ENCODE measurements at regions not wholly inside any gene's neighbourhood (a gene's known extent, or its start where the extent isn't known, plus 50 kb on each side); places are given as distances from the start of the nearest gene placed in this dataset.

DNA sequence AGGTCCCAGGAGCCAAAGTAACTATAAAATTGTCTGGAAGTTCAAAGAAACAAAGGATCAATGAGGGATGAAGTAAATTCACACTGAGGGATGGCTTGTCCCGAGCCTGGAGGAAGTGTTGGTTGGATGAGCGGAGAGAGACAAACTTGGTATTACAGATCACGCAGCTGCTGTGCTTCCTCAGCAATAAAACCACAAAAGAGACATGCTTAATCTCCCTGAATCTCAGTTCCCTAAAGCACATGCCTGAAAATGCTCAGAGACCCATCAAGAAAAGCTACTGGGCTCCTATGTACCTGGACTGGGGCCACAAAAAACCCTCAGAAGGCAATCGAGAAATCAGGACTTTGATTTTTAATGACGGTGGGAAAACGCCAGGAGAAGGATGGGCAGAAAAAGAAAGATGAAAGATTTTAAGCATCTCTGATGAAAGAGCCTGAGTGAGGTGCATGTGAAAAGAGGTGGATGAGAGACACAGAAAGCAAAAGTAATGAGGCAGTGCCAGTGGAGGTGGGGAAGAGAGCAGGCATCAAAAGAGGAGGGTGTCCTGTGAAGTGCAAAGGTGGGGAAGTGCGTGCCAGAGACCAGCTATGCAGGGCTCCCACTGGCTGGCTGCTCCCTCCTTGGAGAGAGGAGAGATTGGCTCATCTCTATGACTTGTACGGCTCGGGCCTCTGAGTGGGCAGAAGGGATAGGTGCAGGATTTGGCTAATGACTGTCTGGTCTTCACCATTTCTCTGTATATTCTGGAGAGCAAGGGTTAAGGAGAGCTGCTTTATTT, 143.7 kb downstream of the ABCC12 start:
- Mint-ChIP-seq H3K27me3 (ENCODE audit: low read depth) (no peaks in the 10 kb centered on the region), H3K4me3 (ENCODE audit: unreplicated experiment) (no peak overlapping the region), H3K27ac (ENCODE audit: unreplicated experiment) (no peak overlapping the region), H3K4me1 (ENCODE audit: low read depth) (peaks cover 15% of the 10 kb centered on the region), H3K9me3 (ENCODE audit: low read depth) (peaks cover 13% of the 10 kb centered on the region), H3K36me3 (ENCODE audit: low read depth) (no peaks in the 10 kb centered on the region)
- TF ChIP-seq, protein P1, sequence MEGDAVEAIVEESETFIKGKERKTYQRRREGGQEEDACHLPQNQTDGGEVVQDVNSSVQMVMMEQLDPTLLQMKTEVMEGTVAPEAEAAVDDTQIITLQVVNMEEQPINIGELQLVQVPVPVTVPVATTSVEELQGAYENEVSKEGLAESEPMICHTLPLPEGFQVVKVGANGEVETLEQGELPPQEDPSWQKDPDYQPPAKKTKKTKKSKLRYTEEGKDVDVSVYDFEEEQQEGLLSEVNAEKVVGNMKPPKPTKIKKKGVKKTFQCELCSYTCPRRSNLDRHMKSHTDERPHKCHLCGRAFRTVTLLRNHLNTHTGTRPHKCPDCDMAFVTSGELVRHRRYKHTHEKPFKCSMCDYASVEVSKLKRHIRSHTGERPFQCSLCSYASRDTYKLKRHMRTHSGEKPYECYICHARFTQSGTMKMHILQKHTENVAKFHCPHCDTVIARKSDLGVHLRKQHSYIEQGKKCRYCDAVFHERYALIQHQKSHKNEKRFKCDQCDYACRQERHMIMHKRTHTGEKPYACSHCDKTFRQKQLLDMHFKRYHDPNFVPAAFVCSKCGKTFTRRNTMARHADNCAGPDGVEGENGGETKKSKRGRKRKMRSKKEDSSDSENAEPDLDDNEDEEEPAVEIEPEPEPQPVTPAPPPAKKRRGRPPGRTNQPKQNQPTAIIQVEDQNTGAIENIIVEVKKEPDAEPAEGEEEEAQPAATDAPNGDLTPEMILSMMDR (IDR thresholded peaks at IDR 0.05): no peak
- no peak for DNase-seq (ENCODE audit: low spot score)

DNA sequence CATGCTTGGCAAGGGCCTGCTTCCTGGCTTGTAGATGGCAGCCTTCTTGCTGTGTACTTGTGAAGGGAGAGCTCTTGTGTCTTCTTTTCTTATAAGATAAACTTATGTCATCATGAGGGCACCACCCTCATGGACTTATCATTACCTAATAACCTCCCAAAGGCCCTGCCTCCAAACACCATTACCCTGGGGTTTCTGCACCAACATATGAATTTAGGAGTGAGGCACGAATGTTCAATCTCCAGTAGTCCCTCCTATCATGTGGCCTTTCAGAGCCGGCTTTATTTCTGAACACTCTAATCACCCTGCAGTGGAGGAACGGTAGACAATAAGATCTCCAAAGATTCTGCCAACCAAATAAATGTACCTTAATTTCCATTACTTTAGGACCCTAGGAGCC, 144.3 kb downstream of the ABCC12 start:
- Mint-ChIP-seq H3K4me1 (ENCODE audit: low read depth) (peaks cover 15% of the 10 kb centered on the region), H3K9me3 (ENCODE audit: low read depth) (peaks cover 13% of the 10 kb centered on the region), H3K27ac (ENCODE audit: unreplicated experiment) (no peak overlapping the region), H3K36me3 (ENCODE audit: low read depth) (no peaks in the 10 kb centered on the region), H3K27me3 (ENCODE audit: low read depth) (no peaks in the 10 kb centered on the region), H3K4me3 (ENCODE audit: unreplicated experiment) (no peak overlapping the region)
- no peak for DNase-seq (ENCODE audit: low spot score)
- TF ChIP-seq, protein P1 (IDR thresholded peaks at IDR 0.05): no peak

DNA sequence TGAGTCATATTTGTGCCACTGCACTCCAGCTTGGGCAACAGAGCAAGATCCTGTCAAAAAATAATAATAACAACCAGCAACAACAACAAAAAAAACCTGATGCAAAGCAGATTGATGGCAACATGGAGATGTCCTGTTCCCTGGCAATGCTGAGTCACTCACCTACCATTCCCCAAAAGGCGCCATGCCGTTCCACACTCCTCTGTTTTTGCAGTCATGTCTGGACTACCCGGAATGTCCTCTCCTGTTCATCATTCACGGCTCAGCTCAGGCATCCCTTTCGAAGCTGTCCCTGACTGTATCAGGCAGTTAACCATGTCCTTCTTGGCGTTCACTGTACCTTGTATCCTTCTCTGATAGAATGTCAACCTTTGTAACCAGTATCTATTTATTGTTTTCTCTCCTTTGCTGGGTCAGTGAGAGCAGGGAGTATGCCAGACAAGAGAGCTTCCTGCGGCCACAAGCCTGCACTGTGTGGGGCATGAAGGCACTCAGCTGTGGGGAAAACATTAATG, 147.7 kb downstream of the ABCC12 start:
- Mint-ChIP-seq H3K27me3 (ENCODE audit: low read depth) (peaks cover 2% of the 10 kb centered on the region), H3K4me1 (ENCODE audit: low read depth) (no peaks in the 10 kb centered on the region), H3K36me3 (ENCODE audit: low read depth) (no peaks in the 10 kb centered on the region), H3K27ac (ENCODE audit: unreplicated experiment) (no peak overlapping the region), H3K4me3 (ENCODE audit: unreplicated experiment) (no peak overlapping the region), H3K9me3 (ENCODE audit: low read depth) (peaks cover 8% of the 10 kb centered on the region)
- no peak for DNase-seq (ENCODE audit: low spot score)
- TF ChIP-seq, protein P1 (IDR thresholded peaks at IDR 0.05): no peak

DNA sequence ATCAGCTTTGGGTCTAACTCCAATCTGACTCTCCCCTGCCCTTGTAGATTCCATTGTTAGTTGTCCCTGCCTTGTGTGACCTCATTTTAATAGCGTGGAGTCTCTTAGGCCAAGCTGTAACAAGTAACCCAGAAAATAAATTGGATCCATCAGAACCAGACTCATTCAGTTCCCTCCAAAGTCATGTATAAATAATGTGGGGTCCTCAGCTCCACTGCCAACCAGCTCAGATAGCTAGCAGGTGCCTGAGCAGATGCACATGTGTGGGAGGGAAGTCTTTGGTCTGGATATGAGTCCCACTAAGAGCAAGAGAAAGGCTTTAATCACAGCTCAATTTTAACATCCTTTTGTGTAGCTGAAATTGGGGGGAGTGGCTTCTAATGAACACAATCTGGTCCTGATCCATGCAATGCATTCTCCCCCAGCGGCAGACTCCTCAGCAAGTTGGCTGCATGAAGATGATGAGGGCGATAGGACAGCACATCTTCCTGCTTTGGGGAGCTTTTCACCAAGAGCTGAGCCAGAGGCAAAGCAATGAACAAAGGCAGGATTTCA, 151.6 kb downstream of the ABCC12 start:
- H3K4me1 Mint-ChIP-seq (ENCODE audit: low read depth): no peaks in the 10 kb centered on the region
- DNase-seq (ENCODE audit: low spot score): no peak
- no peak overlapping the region for H3K4me3 Mint-ChIP-seq (ENCODE audit: unreplicated experiment)
- no peaks in the 10 kb centered on the region for H3K36me3 Mint-ChIP-seq (ENCODE audit: low read depth)
- no peak overlapping the region for H3K27ac Mint-ChIP-seq (ENCODE audit: unreplicated experiment)
- no peaks in the 10 kb centered on the region for H3K9me3 Mint-ChIP-seq (ENCODE audit: low read depth)
- TF ChIP-seq, protein P1 (IDR thresholded peaks at IDR 0.05): no peak
- peaks cover 7% of the 10 kb centered on the region for H3K27me3 Mint-ChIP-seq (ENCODE audit: low read depth)

DNA sequence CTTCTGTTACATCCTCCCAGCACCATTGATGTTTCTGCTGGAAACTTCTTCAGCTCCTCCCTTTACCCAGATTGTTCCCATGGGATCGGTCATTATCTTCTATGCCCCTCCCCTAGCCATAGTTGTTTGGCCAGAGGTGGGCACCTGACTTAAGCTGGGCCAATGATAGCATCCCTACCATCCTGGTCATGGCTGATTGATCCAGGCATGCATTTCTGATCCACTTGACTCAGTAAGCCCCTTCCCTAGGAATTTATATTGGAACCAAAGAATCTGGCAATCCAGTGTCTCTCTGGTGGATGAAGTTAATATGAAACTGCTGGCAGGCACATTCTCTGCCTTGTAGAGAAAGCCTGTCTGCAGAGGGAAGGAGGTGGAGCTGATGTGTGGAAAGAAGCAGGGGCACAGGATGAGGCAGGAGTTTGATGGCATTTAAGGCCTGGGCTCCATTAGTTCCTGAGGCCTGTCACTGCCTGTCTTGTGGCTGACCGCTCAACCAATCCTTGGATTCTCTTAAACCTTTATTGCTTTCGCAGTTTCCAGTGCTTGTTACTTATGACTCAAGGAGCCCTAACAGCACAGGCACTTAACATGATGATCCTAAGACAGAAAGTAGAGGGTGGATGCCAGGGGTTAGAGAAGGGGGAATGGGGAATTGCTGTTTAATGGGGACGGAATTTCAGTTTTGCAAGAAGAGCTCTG, 152.4 kb downstream of the ABCC12 start:
- Mint-ChIP-seq H3K36me3 (ENCODE audit: low read depth) (no peaks in the 10 kb centered on the region), H3K27ac (ENCODE audit: unreplicated experiment) (no peak overlapping the region), H3K9me3 (ENCODE audit: low read depth) (no peaks in the 10 kb centered on the region), H3K27me3 (ENCODE audit: low read depth) (peaks cover 7% of the 10 kb centered on the region), H3K4me3 (ENCODE audit: unreplicated experiment) (no peak overlapping the region), H3K4me1 (ENCODE audit: low read depth) (no peaks in the 10 kb centered on the region)
- TF ChIP-seq, protein P1 (IDR thresholded peaks at IDR 0.05): no peak
- no peak for DNase-seq (ENCODE audit: low spot score)
